ENCODE measurements at regions not wholly inside any gene's neighbourhood (a gene's known extent, or its start where the extent isn't known, plus 50 kb on each side); places are given as distances from the start of the nearest gene placed in this dataset.

GRCh38 chr7:110017405-110017804, 1073.5 kb upstream of the LRRN3 start:
- no peak for DNase-seq
- no peak overlapping the region for H3K4me3 ChIP-seq
- H3K36me3 ChIP-seq: no peaks in the 10 kb centered on the region
- no peaks in the 10 kb centered on the region for H3K27me3 ChIP-seq
- no peaks in the 10 kb centered on the region for H3K9me3 ChIP-seq
- intact Hi-C loops (cut with DNase I; ENCODE audit: low total_unique reads): no loop called here
- no peak overlapping the region for H3K27ac ChIP-seq
- no peaks in the 10 kb centered on the region for H3K4me1 ChIP-seq
- TF ChIP-seq, protein P1, sequence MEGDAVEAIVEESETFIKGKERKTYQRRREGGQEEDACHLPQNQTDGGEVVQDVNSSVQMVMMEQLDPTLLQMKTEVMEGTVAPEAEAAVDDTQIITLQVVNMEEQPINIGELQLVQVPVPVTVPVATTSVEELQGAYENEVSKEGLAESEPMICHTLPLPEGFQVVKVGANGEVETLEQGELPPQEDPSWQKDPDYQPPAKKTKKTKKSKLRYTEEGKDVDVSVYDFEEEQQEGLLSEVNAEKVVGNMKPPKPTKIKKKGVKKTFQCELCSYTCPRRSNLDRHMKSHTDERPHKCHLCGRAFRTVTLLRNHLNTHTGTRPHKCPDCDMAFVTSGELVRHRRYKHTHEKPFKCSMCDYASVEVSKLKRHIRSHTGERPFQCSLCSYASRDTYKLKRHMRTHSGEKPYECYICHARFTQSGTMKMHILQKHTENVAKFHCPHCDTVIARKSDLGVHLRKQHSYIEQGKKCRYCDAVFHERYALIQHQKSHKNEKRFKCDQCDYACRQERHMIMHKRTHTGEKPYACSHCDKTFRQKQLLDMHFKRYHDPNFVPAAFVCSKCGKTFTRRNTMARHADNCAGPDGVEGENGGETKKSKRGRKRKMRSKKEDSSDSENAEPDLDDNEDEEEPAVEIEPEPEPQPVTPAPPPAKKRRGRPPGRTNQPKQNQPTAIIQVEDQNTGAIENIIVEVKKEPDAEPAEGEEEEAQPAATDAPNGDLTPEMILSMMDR (IDR thresholded peaks at IDR 0.05): no peak
- TF ChIP-seq POLR2A (IDR thresholded peaks at IDR 0.05): no peak

DNA sequence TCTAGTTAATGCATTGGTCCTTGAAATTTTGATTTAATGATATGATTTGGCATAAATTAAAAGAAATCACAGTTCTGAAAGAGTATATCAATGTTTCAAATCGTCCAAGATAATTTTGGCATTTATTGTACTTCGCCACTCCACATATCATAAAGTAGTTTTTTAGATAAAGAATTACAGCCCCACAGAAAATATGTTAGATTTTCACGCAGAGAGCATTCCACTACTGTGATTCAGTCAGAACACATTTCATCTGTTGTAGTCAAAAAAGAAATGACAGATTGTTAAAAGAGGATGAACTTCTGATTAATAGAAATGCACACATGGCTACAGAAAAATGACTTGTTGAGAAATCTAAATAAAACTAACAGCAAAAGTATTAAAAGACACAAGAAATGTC, 1063.5 kb upstream of the LRRN3 start:
- no peaks in the 10 kb centered on the region for H3K4me1 ChIP-seq
- no peaks in the 10 kb centered on the region for H3K9me3 ChIP-seq
- no peak overlapping the region for H3K27ac ChIP-seq
- H3K36me3 ChIP-seq: no peaks in the 10 kb centered on the region
- no peak for DNase-seq
- TF ChIP-seq, protein P1 (IDR thresholded peaks at IDR 0.05): no peak
- TF ChIP-seq POLR2A (IDR thresholded peaks at IDR 0.05): no peak
- intact Hi-C loops (cut with DNase I; ENCODE audit: low total_unique reads): no loop called here
- no peak overlapping the region for H3K4me3 ChIP-seq
- no peaks in the 10 kb centered on the region for H3K27me3 ChIP-seq

DNA sequence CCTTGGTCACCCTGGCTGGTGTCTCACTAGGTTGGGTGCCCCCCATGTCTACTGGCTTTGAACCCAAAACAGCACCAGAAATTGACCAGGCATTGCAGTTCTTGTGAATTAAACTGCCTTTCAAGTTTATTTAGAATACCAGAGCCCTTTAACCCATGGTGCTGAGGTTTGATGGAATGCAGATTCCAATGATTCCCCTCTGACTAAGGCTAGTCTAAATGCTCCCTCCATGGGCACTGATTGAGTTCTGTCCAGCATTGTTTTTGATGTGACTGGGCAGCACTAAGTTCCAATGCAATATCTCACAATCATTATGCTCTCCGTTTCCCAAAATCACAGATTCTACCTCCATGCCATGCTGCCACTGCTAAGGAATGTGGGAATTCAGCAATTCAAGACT, 1047.4 kb upstream of the LRRN3 start:
- Histone ChIP-seq H3K27me3 (no peaks in the 10 kb centered on the region), H3K27ac (no peak overlapping the region), H3K36me3 (no peaks in the 10 kb centered on the region), H3K9me3 (no peaks in the 10 kb centered on the region), H3K4me1 (no peaks in the 10 kb centered on the region), H3K4me3 (no peak overlapping the region)
- no peak for DNase-seq
- intact Hi-C loops (cut with DNase I; ENCODE audit: low total_unique reads): no loop called here
- TF ChIP-seq POLR2A (IDR thresholded peaks at IDR 0.05): no peak
- TF ChIP-seq, protein P1 (IDR thresholded peaks at IDR 0.05): no peak

- Histone ChIP-seq H3K4me3 (no peak overlapping the region), H3K27me3 (no peaks in the 10 kb centered on the region), H3K27ac (no peak overlapping the region), H3K9me3 (no peaks in the 10 kb centered on the region), H3K4me1 (no peaks in the 10 kb centered on the region), H3K36me3 (no peaks in the 10 kb centered on the region)
- no peak for DNase-seq
- TF ChIP-seq, protein P1 (IDR thresholded peaks at IDR 0.05): no peak
- no peak for TF ChIP-seq POLR2A (IDR thresholded peaks at IDR 0.05)
- intact Hi-C loops (cut with DNase I; ENCODE audit: low total_unique reads): no loop called here
Measured at GRCh38 chr7:110050785-110051184, 1040.1 kb upstream of the LRRN3 start.

GRCh38 chr7:110051372-110051771, 1039.6 kb upstream of the LRRN3 start:
- H3K27me3 ChIP-seq: no peaks in the 10 kb centered on the region
- TF ChIP-seq POLR2A (IDR thresholded peaks at IDR 0.05): no peak
- TF ChIP-seq, protein P1 (IDR thresholded peaks at IDR 0.05): no peak
- no peak for DNase-seq
- no peaks in the 10 kb centered on the region for H3K9me3 ChIP-seq
- intact Hi-C loops (cut with DNase I; ENCODE audit: low total_unique reads): no loop called here
- no peak overlapping the region for H3K27ac ChIP-seq
- H3K4me3 ChIP-seq: no peak overlapping the region
- no peaks in the 10 kb centered on the region for H3K4me1 ChIP-seq
- H3K36me3 ChIP-seq: no peaks in the 10 kb centered on the region

Measured in uterus (tissue), 3 donors.